ENCODE measurements at regions not wholly inside any gene's neighbourhood (a gene's known extent, or its start where the extent isn't known, plus 50 kb on each side); places are given as distances from the start of the nearest gene placed in this dataset.

DNA sequence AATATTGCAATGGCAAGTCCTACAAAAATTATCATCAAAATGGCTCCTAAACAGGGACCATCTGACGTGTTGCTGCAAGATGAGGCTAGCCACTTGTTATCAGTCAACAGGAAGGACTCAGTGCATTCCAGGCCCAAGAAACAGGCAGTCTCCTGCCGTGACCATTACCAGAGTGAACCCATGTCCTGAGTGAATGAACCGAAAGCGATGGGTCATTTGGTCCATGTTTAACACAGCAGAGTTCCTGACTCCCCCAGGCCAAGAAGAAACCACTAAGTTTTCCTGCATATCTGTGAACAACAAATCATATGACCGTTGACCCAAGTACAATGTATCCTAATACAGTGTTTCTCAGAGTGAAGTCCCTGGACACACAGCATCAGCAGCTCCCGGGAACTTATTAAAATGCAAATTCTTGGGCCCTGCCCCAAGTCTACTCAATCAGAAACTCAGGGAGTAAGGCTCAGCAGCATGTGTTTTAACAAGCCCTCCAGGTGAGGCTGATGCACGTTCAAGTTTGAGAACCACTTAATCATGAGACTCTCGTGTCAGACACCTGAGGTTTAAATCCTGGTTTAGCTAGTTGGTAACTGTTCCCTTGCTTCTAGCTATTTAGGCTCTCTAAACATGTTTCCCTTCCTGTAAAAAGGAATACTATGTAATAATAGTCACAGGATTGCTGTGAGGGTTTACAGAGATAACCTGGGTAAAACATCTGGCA is 429.4 kb upstream of the MAF start:
- no peak for DNase-seq

DNA sequence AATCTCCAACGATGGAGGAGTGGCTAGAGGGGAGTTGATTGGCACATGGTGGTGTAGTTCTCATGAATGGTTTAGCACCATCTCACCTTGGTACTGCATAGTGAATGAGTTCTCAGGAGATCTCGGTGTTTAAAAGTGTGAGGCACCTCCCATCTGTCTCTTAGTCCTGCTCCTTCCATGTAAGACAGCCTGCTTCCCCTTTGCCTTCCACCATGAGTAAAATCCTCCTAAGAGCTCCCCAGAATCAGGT is 428.8 kb upstream of the MAF start:
- DNase-seq, result no peak

DNA sequence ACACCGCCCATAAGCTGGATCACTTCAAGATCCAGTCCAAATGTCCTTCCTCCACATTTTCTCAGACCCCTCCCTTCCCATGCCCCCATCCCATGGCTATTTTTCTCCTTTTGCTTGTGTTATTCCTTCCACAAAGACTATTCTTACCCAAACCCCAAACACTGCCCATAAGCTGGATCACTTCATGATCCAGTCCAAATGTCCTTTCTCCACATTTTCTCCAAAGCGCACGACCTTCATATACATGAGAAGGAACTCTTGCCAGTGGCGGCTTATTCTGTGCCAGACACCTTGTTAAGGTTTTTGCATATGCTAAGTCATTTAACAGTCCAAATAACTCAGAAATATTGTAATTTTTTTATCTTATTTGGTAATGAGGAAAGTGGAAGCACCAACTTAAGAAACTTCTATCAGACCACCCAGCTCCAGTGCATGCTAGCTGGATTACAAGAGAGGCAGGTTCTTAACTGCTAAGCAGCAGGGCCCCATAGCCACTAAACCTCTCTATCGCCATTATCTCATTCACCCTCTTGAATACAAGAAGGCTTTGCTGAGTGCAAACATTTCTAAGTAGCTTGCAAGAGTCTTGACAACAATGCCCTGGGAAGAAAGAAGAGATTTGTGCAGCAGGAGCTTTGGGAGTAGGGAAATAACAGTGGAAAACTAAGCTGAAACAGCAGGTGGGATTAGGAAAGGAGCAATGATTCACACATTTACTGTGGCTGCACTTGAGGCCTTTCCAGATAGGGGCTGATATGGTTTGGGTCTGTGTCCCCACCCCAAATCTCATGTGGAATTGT is 428.2 kb upstream of the MAF start:
- DNase-seq, result no peak

DNA sequence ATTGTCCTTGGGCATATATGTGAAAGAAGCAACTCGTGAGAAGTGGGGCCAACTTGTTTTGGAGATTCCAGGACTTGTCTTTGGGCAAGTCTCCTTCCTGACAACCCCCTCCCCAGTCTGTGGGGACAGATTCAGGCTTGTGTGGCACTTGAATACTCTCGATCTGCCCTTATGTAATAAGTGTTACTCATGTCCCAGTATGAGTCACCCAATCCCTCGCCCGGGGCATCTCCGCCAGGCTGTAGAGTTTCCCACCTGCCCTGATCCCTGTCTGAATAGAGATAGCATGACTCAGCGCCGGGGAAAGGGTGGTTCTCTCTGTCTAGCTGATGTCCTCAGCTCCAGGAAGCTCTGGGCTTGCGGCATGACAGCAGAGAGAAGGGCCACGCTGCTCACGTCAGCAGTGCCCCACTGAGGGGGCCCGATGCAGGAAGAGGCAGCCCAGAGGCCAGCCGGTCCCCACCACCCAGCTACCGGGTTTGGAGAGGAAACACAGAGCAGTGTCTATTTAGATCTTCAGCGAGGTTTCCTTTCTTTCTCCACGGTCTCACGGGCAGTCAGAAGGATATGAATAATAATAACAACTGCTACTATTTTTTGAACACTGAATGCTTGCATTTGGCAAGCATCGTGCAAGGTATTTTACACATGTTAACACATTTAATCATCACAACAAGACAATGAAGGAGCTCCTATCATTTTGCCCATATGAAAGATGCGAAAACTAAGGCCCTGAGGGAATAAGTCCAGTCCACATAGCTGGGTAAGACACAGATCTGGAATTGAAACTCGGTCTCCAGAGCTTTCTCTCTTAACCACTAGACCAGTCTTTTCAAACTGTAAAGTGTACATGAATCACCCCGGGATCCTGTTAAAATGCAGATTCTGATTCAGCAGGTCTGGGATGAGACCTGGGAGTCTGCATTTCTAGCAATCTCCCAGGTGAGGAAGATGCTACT is 426.7 kb upstream of the MAF start:
- peak; percentile 59 for DNase-seq

DNA sequence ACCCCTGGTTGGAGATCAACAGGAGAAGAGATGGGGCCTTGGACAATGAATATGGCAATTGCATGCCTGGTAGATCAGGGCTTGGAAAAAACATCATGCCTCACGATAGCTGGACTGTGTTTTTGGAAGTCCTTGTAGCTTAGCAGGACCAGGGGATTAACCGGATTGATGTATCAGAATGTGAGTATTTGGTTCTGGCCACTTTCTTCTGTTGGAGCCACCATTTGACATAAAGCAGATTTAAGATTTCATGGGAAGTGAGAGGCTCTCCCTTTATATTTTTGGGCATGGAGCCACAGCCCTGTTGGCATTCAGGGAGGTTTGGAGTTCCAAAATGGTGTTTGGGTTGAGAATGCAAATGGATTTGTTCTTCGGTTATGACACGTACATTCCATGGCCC is 424.7 kb upstream of the MAF start:
- no peak for DNase-seq

DNA sequence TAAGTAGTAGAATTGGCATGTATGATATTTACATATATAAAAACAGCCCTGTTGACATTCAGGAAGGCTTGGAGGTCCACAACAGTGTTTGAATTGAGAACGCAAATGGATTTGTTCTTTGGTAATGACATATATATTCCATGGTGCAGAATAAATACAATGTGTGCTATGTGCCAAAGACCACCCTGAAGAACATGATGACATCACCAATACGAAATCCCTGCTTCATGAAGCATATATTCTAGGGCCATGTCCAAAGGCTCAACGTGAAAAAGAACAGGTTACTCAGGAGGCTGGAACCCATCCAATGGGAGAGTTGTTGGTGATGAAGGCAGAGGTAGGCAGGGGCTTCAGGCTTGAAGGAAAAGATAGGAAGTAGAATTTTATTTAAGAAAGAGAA is 423.9 kb upstream of the MAF start:
- no peak for DNase-seq

DNA sequence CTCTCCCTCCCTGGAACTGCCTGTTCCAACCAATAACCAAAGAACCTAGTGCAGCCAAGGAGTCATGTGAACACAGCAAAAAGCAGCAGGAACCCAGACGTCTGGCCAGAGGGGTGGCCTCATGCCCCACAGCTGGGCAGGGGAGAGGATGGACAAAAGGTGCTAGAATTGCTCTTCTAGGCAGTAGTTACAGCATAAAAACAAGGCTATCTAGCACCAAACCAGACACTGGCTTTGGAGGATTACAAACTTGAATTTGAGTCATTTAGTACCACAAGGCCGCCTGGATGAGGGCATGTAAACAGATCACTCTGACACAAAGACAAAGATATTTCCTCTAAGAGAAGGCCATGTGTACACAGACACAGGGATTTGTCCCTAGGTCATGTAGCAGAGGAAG is 423.3 kb upstream of the MAF start:
- no peak for DNase-seq

DNA sequence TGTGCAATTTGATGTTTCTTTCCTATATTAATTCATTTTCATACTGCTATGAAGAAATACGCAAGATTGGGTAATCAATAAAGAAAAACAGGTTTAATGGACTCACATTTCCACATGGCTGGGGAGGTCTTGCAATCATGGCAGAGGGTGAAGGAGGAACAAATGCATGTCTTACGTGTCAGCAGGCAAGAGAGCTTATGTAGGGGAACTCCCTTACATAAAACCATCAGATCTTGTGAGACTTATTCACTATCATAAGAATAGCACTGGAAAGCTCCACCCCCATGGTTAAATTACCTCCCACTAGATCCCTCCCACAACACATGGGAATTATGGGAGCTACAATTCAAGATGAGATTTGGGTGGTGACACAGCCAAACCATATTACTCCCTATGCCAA is 418.9 kb upstream of the MAF start:
- no peak for DNase-seq

DNA sequence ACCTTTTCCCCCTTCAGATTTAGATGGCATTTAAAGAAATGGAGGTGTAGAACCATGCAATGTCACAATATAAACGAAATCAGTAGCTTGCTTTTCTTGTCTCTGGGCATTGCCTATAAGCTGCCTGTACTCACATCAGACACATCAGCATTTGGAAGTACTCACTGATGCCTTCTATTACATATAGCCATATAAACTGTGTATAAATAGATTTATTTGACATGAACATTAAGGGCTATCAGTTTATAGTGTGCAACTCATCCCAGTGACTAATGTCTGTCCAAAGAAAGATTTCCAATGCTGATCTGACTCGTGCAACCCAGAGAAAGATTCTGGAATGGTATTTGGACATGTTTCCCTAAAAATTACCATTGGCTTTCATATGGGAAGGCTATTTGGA is 417.9 kb upstream of the MAF start:
- DNase-seq, result no peak

DNA sequence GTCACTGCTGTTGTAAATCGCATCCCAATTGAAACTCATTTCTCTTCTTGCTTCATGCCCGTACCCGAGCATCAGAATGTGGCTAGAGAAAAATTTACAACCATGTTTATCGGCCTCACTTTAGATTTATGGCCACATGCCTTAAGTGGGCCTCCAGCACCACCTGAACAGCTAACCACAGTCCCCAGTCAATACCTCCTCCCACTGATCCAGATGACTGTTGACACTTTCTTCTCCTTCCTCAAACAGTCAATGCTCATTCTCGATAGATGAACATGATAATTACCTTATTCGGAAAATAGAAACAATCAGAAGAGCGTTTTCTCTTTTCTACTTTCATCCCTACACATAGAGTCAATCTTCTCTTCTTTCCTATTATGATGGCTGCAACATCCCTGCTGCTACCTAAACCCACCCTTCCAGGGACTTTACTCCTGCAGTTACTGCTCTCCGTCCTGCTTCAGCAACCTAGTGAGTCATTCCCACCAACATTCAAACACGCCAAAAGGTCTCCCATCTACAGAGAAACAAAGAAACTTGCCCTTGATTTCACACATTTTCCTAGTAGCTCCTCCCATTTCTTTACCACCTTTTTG is 416.3 kb upstream of the MAF start:
- DNase-seq, result no peak

DNA sequence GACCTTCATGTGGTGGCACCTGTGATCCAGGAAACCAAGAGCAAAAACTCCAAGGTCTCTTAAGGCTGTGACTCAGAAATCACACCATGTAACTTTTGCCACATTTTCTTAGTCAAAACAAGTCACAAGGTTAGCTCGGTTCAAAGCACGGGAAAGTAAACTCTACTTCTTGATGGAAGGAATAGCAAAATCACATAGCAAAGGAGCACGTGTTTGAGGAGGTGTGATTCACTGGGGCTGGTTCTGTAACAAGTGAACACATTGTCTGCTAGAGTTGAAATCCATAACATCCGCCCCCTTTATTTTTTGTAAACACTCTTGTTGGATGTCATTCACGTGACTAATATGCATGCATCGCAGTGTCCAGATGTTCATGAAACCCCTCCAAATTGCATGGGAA is 415.0 kb upstream of the MAF start:
- no peak for DNase-seq

DNA sequence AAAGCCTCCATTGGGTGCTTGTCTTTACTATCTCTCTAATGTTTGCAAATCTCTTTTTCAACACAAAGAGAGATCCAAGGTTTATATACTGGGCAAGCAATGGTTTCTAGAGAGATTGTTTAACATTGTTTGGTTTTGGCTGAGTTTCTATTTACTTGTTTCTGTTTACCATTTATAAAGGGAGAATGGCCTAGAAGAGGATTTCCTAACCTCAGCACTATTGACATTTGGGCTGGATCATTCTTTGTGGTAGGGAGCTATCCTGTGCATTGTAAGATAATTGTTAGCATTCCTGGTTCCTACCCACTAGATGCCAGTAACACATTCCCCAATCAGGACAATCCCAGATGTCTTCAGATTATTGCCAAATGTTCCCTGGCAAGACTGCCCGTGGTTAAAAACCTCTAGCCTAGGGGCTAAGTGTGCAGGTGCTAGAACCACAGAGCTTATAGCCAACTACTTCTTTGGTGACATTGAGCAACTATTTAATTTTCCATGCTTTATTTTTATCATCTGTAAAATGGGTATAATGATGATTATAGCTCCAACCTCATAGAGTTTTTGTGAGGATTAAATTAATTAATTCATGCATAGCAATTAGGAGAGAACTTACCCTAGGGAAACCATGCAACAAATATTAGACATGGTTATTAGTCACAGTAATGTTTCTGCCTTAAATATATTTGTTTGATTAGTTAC is 413.9 kb upstream of the MAF start:
- no peak for DNase-seq

DNA sequence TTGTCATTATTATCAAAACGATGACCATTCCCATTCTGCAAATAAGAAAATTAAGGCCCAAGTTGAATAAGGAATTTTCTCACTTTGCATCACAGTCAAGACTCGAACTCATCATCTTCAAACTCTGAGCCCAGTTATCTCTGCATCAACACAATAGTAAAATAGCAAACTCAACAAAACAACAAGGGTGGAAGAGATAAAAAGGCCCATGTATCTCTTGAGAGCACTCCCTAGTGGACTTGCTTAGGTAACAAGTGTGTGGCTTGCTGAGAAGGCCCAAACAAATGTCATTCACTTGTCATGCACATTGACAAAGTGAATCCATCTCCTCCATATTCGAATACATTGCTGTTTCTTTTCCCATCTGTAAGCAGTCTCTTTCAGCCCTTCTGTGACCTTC is 412.0 kb upstream of the MAF start:
- DNase-seq, result no peak

DNA sequence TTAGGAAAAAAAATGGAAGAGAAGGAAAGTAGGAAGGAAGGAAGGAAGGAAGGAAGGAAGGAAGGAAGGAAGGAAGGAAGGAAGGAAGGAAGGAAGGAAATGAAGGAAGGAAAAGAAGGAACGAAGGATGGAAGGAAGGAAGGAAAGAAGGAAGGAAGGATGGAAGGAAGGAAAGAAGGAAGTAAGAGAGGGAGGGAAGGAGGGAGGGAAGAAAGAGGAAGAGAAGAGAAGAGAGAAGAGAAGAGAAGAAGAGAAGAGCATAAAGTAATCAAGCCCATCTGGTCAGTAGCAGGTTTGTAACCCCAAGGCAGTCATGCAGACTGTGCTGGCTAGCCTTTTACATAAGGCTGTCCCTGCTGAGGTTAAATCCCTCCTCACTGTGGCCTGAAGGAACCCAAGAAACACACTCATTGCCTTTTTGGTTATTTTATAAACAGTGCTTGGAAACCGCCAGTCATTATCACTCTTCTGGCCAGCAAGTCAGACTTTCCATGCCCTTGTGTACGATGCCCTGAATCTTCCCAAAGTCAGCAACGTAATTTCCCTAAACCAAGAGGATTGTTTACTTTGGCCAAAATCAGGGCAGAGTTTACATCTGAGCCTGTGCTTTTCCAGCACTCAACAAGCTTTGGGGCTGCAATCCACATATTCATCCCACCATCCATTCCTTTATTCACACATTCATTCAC is 409.6 kb upstream of the MAF start:
- DNase-seq, result no peak

DNA sequence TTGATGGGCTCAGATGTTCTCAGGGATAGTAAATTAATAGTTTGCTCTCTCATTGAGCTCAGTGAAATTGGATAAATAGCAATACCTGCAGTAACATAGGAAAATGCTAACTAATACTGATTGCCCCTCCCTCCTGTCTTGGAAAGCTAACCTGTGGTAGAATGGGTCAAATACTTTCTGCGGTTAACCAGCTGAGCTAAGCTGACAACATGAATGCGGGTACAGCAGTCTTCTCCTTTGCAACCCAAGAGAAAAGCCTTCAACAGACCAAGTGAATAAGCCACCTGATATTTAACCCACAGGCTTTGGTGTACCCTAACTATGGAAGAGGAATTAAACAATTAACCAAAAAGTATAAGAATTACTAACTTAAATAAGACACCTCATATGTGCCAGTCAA is 408.3 kb upstream of the MAF start:
- no peak for DNase-seq

DNA sequence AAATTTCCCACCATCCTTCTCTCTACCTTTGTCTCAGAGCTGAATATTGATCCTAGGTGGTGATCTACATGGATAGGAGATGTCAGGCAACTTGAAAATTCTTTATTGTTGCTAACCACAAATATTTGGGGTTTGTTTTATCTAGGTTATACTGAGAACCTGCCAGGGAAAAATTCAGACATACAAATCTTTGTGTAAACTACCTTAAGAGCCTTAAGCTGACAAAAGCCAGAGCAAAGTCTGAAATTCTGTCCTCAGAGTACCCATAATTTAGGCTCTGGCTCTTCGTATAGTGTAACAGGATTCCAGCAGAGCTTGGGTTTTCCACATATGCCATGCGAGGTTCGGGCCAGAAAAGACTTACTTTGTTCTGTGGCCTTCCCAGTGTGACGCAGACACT is 406.7 kb upstream of the MAF start:
- DNase-seq, result no peak

DNA sequence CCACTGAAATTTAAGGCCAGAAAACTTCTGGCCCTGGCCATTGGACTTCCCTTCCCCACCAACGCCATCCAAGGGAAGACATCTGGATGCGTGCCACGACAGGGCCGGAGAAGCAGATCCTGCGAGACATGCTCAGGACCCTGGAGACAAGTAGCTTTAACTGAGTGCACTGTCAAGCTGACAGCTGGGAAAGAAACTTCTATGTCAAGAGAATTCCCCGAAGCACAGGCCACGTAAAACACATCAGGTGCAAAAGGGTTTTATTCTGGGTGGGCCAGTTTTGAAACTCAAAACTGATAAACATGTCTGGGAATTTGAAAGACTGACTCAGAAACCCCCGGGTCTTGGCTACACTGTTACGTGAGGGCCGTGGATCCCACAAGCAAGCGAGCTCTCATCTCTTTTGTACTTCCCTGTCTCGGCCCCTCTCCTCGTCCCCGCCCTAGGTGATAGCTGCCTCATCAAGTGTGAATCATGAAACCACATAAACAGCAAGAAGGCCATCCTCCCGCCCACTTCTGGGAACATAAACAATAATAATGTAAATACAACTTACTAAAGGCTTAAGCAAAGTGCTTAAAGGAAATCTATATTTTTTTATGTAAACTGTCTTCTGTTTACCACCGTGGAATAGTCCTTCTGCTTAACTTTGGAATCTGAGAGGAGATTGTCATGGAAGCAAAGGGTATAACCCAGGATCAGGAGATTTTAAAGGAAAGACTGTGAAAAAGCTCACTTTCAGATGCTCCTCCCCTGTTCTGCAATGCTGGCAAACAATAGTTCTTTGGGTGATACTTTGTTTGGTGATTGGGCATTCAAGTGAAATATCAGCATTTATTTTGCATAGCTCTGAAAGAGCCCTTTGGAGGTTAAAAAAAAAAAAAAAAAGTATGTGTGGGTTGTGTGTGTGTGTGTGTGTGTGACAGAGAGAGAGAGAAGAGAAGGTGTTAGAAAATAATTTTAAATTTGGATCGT is 406.0 kb upstream of the MAF start:
- DNase-seq, result no peak

DNA sequence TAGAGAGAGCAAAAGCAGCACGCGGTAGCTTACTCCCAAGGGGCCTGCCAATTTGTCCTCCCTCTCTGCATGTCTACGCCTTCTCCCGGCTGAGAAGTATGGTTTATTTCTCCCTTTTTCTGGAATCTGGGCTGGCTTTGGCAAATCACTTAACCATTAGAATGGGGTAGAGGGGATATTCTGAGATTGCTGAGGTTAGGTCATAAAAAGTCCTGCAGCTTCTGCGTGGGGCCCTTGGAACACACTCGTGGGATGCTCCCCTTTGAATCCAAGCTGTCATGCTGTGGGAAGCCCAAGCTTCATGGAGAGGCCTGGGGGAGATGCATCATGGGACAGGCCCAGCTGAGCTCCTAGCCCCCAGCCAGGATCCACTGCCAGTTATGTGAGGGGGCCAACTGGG is 403.6 kb upstream of the MAF start:
- no peak for DNase-seq

DNA sequence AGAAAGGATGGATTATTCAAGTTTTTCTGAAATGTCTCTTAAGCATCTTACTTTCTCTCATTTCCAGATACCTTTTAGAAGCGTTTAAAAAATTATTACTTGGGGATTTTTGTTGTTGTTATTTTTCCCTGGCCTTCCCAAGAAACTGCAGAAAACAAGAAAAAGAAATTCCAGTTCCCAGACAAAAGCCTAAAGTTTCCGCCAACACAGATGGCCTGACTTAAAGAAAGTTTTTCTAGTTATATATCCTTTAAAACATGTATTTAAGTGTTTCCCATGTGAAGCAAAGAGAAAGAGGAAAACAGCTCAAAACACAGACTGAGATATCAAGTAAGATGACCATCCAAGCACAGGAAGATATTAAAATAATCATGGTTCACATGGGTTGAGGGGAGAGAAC is 401.7 kb upstream of the MAF start:
- DNase-seq, result no peak

DNA sequence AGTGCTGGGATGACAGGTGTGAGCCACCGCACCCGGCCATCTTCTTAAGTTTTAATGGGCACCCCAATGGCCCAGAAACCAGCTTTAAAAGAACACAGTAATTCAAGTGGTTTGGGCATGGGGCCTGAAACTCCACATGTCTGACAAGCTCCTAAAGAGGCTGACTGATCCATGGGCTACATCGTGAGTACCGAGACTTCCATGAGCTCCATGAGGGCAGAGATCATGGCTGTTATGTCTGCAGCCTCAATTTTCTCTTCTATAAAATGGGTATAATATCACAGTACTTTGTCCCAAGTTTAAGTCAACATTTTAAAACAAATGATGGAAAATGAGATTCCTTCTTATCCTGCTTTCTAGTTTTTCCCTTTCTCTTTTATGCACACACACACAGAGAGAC is 397.6 kb upstream of the MAF start:
- DNase-seq, result no peak

DNA sequence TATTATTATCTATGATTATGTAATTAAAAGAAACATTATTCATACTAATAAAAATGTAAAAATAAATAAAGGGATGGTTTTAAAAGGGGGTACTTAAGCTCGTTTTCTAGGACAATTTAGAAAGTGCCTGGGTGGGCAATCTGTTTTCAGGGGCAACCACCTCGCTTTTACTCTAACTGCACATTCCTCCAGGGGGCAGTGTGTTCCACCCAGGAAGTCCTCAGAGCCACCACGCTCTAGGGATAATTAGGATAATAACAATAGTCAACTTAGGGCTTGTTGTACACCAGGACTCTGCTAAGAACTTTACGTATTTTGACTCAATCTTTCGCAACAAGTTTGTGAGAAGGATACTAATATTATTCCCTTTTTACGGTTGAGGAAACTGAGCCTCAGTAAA is 396.7 kb upstream of the MAF start:
- DNase-seq, result no peak
